IMR-90 (cell line): ENCODE measurements at regions not wholly inside any gene's neighbourhood (a gene's known extent, or its start where the extent isn't known, plus 50 kb on each side); places are given as distances from the start of the nearest gene placed in this dataset.

Experiments
- ATAC-seq: fragments of 200-7000 bp; cut with Tn5 transposase; 2 replicates; pipeline ENCODE4 v1.9.1; 2020; ENCODE audit warnings: low read depth, mild to moderate bottlenecking, moderate library complexity
- BruUV-seq: library from RNA; stranded (reverse); fragments of 400-500 nt; replicated peaks from 2 replicates; lab custom pipeline; 2021; lab: Mats Ljungman, UMichigan
- CTCF ChIA-PET: fragments of 300-600 bp; formaldehyde crosslinking; extraction: SDS; loops from one replicate; lab custom pipeline; 2021; ENCODE audit warnings: antibody characterized with exemption; lab: Yijun Ruan, JAX
- POLR2A ChIA-PET: fragments of 300-600 bp; sonication (Branson Sonifier 250); formaldehyde crosslinking; loops from one replicate; lab custom pipeline; 2022; ENCODE audit warnings: antibody characterized with exemption; ENCODE audit not compliant: unreplicated experiment; lab: Charles Lee
- DNase-seq: peaks from one replicate; pipeline ENCODE4 v3.0.0; 2013
- H2AFZ ChIP-seq: replicated peaks from 2 replicates; pipeline ENCODE3; 2013; ENCODE audit warnings: low read length, mild to moderate bottlenecking; ENCODE audit not compliant: poor library complexity
- H2AK5ac ChIP-seq: 2 replicates; pipeline ENCODE4 v1.6.1; 2013; ENCODE audit warnings: low read depth, low read length, inconsistent platforms
- H2AK9ac ChIP-seq: replicated peaks from 2 replicates; pipeline ENCODE3; 2013; ENCODE audit warnings: mild to moderate bottlenecking, low read depth, low read length, moderate library complexity; ENCODE audit not compliant: poor library complexity
- H2BK120ac ChIP-seq: 2 replicates; pipeline ENCODE4 v1.6.1; 2013; ENCODE audit warnings: low read depth, low read length, inconsistent platforms
- H2BK15ac ChIP-seq: 3 replicates; pipeline ENCODE4 v1.6.1; 2013; ENCODE audit warnings: low read depth, low read length, inconsistent platforms
- H2BK20ac ChIP-seq: 2 replicates; pipeline ENCODE4 v1.6.1; 2013; ENCODE audit warnings: low read depth, mild to moderate bottlenecking, inconsistent platforms, low read length, moderate library complexity
- H2BK5ac ChIP-seq: 2 replicates; pipeline ENCODE4 v1.6.1; 2013; ENCODE audit warnings: mild to moderate bottlenecking, low read depth, low read length, inconsistent platforms; ENCODE audit not compliant: poor library complexity, severe bottlenecking
- H3K14ac ChIP-seq: replicated peaks from 2 replicates; pipeline ENCODE4 v1.6.1; 2013; ENCODE audit warnings: low read depth, low read length, inconsistent platforms
- H3K18ac ChIP-seq: 2 replicates; pipeline ENCODE4 v1.6.1; 2013; ENCODE audit warnings: low read depth, low read length, control low read depth
- H3K23ac ChIP-seq: 2 replicates; pipeline ENCODE4 v1.6.1; 2013; ENCODE audit warnings: low read depth, low read length, inconsistent platforms
- H3K27ac ChIP-seq: 2 replicates; pipeline ENCODE4 v1.5.1; 2013; ENCODE audit warnings: mild to moderate bottlenecking, control low read depth, low read length; ENCODE audit not compliant: insufficient read depth
- H3K27me3 ChIP-seq: 2 replicates; pipeline ENCODE4 v1.6.1; 2013; ENCODE audit warnings: low read length; ENCODE audit not compliant: control insufficient read depth, insufficient read depth
- H3K36me3 ChIP-seq: 2 replicates; pipeline ENCODE4 v1.6.1; 2013; ENCODE audit warnings: low read length, mixed read lengths; ENCODE audit not compliant: control insufficient read depth, insufficient read depth
- H3K4ac ChIP-seq: 2 replicates; pipeline ENCODE4 v1.6.1; 2013; ENCODE audit warnings: low read depth, low read length, inconsistent platforms
- H3K4me1 ChIP-seq: 2 replicates; pipeline ENCODE4 v1.6.1; 2013; ENCODE audit warnings: low read length, mixed read lengths; ENCODE audit not compliant: control insufficient read depth, insufficient read depth
- H3K4me2 ChIP-seq: 2 replicates; pipeline ENCODE4 v1.6.1; 2013; ENCODE audit warnings: low read depth, mild to moderate bottlenecking, control low read depth, low read length, moderate library complexity
- H3K4me3 ChIP-seq: 2 replicates; pipeline ENCODE4 v1.5.1; 2013; ENCODE audit warnings: low read depth, mild to moderate bottlenecking, control low read depth, low read length, moderate library complexity; ENCODE audit not compliant: insufficient read depth
- H3K56ac ChIP-seq: 2 replicates; pipeline ENCODE4 v1.6.1; 2013; ENCODE audit warnings: low read length, inconsistent platforms; ENCODE audit not compliant: insufficient read depth; ENCODE audit errors: extremely low read depth
- H3K79me1 ChIP-seq, 2 experiments: 2 replicates each; pipeline ENCODE4 v1.6.1; 2013; ENCODE audit warnings: low read length in 2 of 2, inconsistent platforms in 1 of 2, low read depth in 1 of 2
- H3K9ac ChIP-seq: 2 replicates; pipeline ENCODE4 v1.6.1; 2013; ENCODE audit warnings: low read depth, low read length, control low read depth
- H3K9me1 ChIP-seq: 2 replicates; pipeline ENCODE4 v1.6.1; 2013; ENCODE audit warnings: low read length, inconsistent platforms; ENCODE audit not compliant: insufficient read depth
- H3K9me3 ChIP-seq: 2 replicates; pipeline ENCODE4 v1.6.1; 2013; ENCODE audit warnings: low read length; ENCODE audit not compliant: control insufficient read depth, insufficient read depth
- H4K20me1 ChIP-seq: 2 replicates; pipeline ENCODE4 v1.6.1; 2013; ENCODE audit warnings: low read length, inconsistent platforms; ENCODE audit not compliant: insufficient read depth
- H4K5ac ChIP-seq: 2 replicates; pipeline ENCODE4 v1.6.1; 2013; ENCODE audit warnings: mild to moderate bottlenecking, low read depth, low read length, control low read depth
- H4K8ac ChIP-seq, 2 experiments: 2 replicates each; pipeline ENCODE4 v1.6.1; 2013; ENCODE audit warnings: low read depth in 2 of 2, low read length in 2 of 2, control low read depth in 1 of 2, inconsistent platforms in 1 of 2
- H4K91ac ChIP-seq: 2 replicates; pipeline ENCODE4 v1.6.1; 2013; ENCODE audit warnings: low read depth, low read length, inconsistent platforms; ENCODE audit not compliant: insufficient read depth
- CHD1 ChIP-seq: IDR thresholded peaks from 2 replicates; pipeline ENCODE4 v1.6.1; 2012; ENCODE audit warnings: low read depth, low read length, improper control_type of control experiment
- RAD21 ChIP-seq: IDR thresholded peaks from 2 replicates; pipeline ENCODE4 v1.6.1; 2012; ENCODE audit warnings: low read length, improper control_type of control experiment
- WGBS, 2 experiments: methylation state at CpG; one replicate each; pipeline versions ENCODE4 v1.1.5 to v1.1.7; 2013; ENCODE audit warnings: missing lambda C conversion rate in 2 of 2; ENCODE audit not compliant: insufficient read length in 1 of 2; ENCODE audit errors: extremely low coverage in 2 of 2; 5-methylcytosine and 5-hydroxymethylcytosine counted together
- dilution Hi-C: fragments of 300-500 bp; cut with HindIII; formaldehyde crosslinking; loops from one replicate; pipeline ENCODE4 v1.14.3; 2018; ENCODE audit warnings: low sequenced_read_pairs; ENCODE audit not compliant: unreplicated experiment
- in situ Hi-C: fragments of 300-500 bp; cut with MboI; formaldehyde crosslinking; loops from 3 replicates; pipeline ENCODE4 v1.14.3; 2019; ENCODE audit warnings: low sequenced_read_pairs, inconsistent platforms, mixed read lengths
- intact Hi-C: fragments of 100-400 bp; cut with micrococcal nuclease; formaldehyde crosslinking; loops from 2 replicates; pipeline ENCODE4 v1.10.0; 2022

DNA sequence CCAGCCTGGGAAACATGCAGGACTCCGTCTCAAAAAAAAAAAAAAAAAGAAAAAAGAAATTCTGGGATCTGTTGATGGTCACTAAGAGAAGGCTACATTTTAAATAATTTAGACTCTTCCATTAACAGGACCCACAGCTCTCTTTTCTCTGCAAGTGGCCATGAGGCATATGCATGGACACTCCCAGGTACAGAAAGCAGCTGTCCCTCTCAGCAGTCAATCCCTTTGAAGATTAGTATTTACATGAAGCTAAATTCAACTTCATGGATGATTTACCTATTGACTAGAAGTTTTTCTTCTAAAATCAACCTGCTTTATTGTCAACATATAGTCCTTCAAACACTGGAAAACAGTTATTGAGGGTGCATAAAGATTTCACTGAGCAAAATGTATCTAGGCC, 139.9 kb downstream of the CPEB2 start:
- Histone ChIP-seq H3K4me1 (no peaks in the 10 kb centered on the region), H2AK9ac (no peak overlapping the region), H2BK120ac (no peak overlapping the region), H3K4me2 (no peak overlapping the region), H3K18ac (no peak overlapping the region), H3K27ac (no peak overlapping the region), H3K4ac (no peak overlapping the region), H3K9me3 (no peaks in the 10 kb centered on the region), H3K36me3 (no peaks in the 10 kb centered on the region), H4K8ac (no peak overlapping the region), H4K91ac (no peak overlapping the region), H3K27me3 (no peaks in the 10 kb centered on the region), H2BK5ac (no peak overlapping the region), H3K56ac (no peak overlapping the region), H2BK20ac (no peak overlapping the region), H3K9me1 (no peaks in the 10 kb centered on the region), H4K20me1 (no peaks in the 10 kb centered on the region), H3K79me1 (no peaks in the 10 kb centered on the region), H2AK5ac (no peak overlapping the region), H2BK15ac (no peak overlapping the region), H4K5ac (no peak overlapping the region), H3K14ac (no peak overlapping the region), H3K23ac (no peak overlapping the region), H3K9ac (no peak overlapping the region), H3K4me3 (no peak overlapping the region), H2AFZ (no peak overlapping the region)
- ChIA-PET CTCF (no interaction called here), POLR2A (no interaction called here)
- dilution Hi-C loops (no loop called here), intact Hi-C loops (no loop called here), in situ Hi-C loops (no loop called here)
- DNase-seq (no peak), ATAC-seq (no peak)
- WGBS, 2 experiments: no CpG with 5 or more reads among the region's 1 CpG
- BruUV-seq: no TSS peak
- TF ChIP-seq RAD21 (no peak), CHD1 (no peak)
